Left ventricle myocardium inferior (tissue), 1 donor: ENCODE measurements at regions not wholly inside any gene's neighbourhood (a gene's known extent, or its start where the extent isn't known, plus 50 kb on each side); places are given as distances from the start of the nearest gene placed in this dataset.

Experiments used
- DNase-seq: peaks from one replicate; pipeline ENCODE4 v3.0.0-alpha.2; 2020
- H3K27ac ChIP-seq: fragments of 200-600 bp; replicated peaks from 2 replicates; pipeline ENCODE4 v1.8.0; 2021
- H3K27me3 ChIP-seq: fragments of 200-600 bp; 2 replicates; pipeline ENCODE4 v1.8.0; 2021; ENCODE audit warnings: low read depth
- H3K36me3 ChIP-seq: fragments of 200-600 bp; 2 replicates; pipeline ENCODE4 v1.8.0; 2021
- H3K4me1 ChIP-seq: fragments of 200-600 bp; 2 replicates; pipeline ENCODE4 v1.8.0; 2021
- H3K4me3 ChIP-seq: fragments of 200-600 bp; 2 replicates; pipeline ENCODE4 v1.8.0; 2021; ENCODE audit warnings: mild to moderate bottlenecking, moderate library complexity
- H3K9me3 ChIP-seq: fragments of 200-600 bp; replicated peaks from 2 replicates; pipeline ENCODE4 v1.8.0; 2021
- intact Hi-C: fragments of 100-400 bp; cut with micrococcal nuclease; formaldehyde crosslinking; loops from one replicate; pipeline ENCODE4 v1.11.0; 2022
- TF ChIP-seq, protein P1 (sequence below): fragments of 200-600 bp; IDR thresholded peaks from 2 replicates; pipeline ENCODE4 v1.8.0; 2021; ENCODE audit warnings: antibody characterized with exemption, mild to moderate bottlenecking, borderline replicate concordance
- donor health status: DM: no; HTN: yes; CAD: no; lungs with severe emphysema.

DNA sequence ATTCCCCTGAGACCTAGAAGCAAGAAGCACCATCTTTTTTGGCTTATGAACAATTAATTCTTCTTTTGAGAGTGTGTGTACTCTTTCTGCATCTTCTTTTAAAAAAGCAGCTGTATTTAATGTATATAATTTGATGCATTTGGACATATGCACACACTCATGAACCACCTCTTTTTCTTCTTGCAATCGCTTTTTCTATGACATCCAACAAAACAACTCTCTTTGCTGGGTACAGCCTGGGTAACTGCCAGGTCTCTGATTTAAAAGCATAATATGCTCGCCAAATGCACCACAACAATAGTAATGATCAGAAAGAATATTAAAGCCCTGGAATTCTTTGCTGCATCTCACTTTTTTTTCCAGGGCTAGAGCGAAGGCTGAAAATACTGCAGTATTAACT lies 97.3 kb downstream of the HAPSTR1 start:
- intact Hi-C loops: no loop called here
- Histone ChIP-seq H3K4me3 (no peak overlapping the region), H3K9me3 (no peaks in the 10 kb centered on the region), H3K27me3 (no peaks in the 10 kb centered on the region), H3K4me1 (no peaks in the 10 kb centered on the region), H3K27ac (no peak overlapping the region), H3K36me3 (no peaks in the 10 kb centered on the region)
- no peak for DNase-seq
- TF ChIP-seq, protein P1, sequence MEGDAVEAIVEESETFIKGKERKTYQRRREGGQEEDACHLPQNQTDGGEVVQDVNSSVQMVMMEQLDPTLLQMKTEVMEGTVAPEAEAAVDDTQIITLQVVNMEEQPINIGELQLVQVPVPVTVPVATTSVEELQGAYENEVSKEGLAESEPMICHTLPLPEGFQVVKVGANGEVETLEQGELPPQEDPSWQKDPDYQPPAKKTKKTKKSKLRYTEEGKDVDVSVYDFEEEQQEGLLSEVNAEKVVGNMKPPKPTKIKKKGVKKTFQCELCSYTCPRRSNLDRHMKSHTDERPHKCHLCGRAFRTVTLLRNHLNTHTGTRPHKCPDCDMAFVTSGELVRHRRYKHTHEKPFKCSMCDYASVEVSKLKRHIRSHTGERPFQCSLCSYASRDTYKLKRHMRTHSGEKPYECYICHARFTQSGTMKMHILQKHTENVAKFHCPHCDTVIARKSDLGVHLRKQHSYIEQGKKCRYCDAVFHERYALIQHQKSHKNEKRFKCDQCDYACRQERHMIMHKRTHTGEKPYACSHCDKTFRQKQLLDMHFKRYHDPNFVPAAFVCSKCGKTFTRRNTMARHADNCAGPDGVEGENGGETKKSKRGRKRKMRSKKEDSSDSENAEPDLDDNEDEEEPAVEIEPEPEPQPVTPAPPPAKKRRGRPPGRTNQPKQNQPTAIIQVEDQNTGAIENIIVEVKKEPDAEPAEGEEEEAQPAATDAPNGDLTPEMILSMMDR: no peak

DNA sequence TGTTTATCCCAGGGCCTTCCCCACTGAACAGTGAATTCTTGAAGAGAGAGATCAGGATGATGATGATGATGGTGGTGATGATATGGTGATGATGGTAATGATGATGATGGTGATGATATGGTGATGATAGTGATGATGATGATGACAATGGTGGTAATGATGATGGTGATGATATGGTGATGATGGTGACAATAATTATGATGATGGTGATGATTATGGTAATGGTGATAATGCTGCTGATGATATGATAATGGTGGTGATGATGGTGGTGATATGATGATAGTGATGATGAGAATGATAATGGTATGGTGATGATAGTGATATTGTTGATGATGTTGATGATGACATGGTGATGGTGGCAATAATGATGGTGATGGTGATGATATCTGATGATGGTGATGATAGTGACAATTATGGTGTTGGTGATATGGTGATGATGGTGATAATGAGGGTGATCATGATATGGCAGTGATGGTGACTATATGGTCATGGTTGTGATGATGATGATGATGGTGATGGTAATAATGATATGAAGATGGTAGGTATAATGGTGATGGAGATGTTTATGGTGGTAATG lies 99.9 kb downstream of the HAPSTR1 start:
- DNase-seq: no peak
- TF ChIP-seq, protein P1: no peak
- Histone ChIP-seq H3K9me3 (no peaks in the 10 kb centered on the region), H3K36me3 (no peaks in the 10 kb centered on the region), H3K4me1 (no peaks in the 10 kb centered on the region), H3K27ac (no peak overlapping the region), H3K4me3 (no peak overlapping the region), H3K27me3 (peaks cover 6% of the 10 kb centered on the region)
- intact Hi-C loops: no loop called here

DNA sequence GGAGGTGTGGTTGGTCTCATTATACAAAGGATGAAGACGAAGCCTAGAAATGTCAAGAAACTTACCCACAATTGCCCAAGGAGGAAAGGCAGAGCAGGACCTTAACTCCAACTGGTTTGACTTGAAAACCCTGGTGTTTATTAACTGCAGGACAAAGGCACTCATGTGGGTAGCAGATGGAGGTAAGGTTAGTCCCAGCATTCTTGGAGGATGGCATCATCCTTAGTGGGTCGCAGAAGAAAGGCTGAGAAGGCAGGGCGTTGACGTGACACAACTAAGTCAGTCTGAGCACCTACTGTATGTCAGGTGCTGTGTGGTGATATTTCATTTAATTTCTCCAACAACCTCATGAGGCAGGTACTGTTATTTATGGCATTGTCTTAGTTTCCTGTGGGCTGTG lies 101.3 kb downstream of the HAPSTR1 start:
- intact Hi-C loops: no loop called here
- TF ChIP-seq, protein P1: no peak
- Histone ChIP-seq H3K27ac (no peak overlapping the region), H3K27me3 (peaks cover 6% of the 10 kb centered on the region), H3K4me3 (no peak overlapping the region), H3K9me3 (no peaks in the 10 kb centered on the region), H3K36me3 (no peaks in the 10 kb centered on the region), H3K4me1 (no peaks in the 10 kb centered on the region)
- no peak for DNase-seq

- TF ChIP-seq, protein P1: no peak
- Histone ChIP-seq H3K9me3 (no peaks in the 10 kb centered on the region), H3K27ac (no peak overlapping the region), H3K4me3 (no peak overlapping the region), H3K36me3 (no peaks in the 10 kb centered on the region), H3K4me1 (peaks cover 9% of the 10 kb centered on the region), H3K27me3 (peaks cover 6% of the 10 kb centered on the region)
- no peak for DNase-seq
- intact Hi-C loops: no loop called here
These were observed 103.8 kb downstream of the HAPSTR1 start for GRCh38 chr16:9195287-9195686.

DNA sequence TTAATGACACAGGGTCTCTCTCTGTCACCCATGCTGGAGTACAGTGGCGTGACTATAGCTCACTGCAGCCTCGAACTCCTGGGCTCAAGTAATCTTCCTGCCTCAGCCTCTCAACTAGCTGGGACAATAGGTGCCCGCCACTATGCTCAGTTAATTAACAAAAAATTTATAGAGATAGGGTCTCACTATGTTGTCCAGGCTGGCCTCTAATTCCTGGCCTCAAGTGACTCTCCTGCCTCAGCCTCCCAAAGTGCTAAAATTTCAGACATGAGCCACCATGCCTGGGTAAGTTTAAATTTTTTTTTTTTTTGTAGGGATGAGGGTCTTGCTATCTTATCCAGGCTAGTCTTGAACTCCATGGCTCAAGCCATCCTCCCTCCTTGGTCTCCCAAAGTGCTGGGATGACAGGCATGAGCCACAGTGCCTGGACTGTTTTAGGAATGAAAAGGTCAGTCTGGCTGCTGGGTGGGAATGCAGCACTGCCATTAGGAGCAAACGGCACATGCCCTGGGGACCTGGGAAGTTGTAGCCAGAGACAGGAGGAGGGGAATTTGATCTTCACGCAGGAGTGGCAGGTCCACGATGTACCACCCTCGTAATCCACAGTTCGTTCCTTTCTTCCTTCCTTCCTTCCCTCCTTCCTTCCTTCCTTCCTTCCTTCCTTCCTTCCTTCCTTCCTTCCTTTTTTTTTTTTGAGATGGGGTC lies 106.7 kb downstream of the HAPSTR1 start:
- intact Hi-C loops: no loop called here
- no peak for DNase-seq
- no peak overlapping the region for H3K4me3 ChIP-seq
- H3K27me3 ChIP-seq: peaks cover 6% of the 10 kb centered on the region
- H3K27ac ChIP-seq: no peak overlapping the region
- peaks cover under 1% of the 10 kb centered on the region for H3K9me3 ChIP-seq
- H3K4me1 ChIP-seq: peaks cover 9% of the 10 kb centered on the region
- H3K36me3 ChIP-seq: no peaks in the 10 kb centered on the region
- TF ChIP-seq, protein P1: no peak
